ENCODE measurements at regions not wholly inside any gene's neighbourhood (a gene's known extent, or its start where the extent isn't known, plus 50 kb on each side); places are given as distances from the start of the nearest gene placed in this dataset.

DNA sequence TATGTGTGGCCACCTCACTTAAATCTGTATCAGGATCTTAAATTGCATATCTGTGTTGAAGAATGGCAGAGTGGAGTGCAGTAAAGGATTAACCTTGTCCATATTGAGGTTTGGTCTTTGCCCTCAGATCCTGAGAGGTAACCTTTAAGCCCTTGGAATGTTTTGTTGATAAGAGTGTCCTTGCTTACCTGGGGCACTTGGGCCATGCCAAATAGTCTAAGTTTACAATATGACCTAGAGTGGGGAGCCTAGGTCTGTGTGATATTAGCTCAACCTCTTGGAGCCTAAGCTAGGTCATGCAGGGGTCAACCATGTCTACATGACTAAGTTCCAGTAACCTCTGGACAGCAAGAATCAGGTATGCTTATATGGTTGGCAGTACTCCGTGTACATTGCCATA lies 792.5 kb downstream of the DIAPH3 start:
- TF ChIP-seq ESRRG (CRISPR knock-in tag; IDR thresholded peaks at IDR 0.05) (no peak), ZFP30 (CRISPR knock-in tag; IDR thresholded peaks at IDR 0.05) (no peak), ZNF70 (CRISPR knock-in tag; IDR thresholded peaks at IDR 0.05) (no peak), ZC3H10 (CRISPR knock-in tag; IDR thresholded peaks at IDR 0.05) (no peak), PATZ1 (CRISPR knock-in tag; IDR thresholded peaks at IDR 0.05; ENCODE audit: borderline replicate concordance) (no peak), PPARA (CRISPR knock-in tag; IDR thresholded peaks at IDR 0.05; ENCODE audit: borderline replicate concordance) (no peak), ARNTL (CRISPR knock-in tag; IDR thresholded peaks at IDR 0.05; ENCODE audit: borderline replicate concordance, low read depth) (no peak), CSDC2 (CRISPR knock-in tag; IDR thresholded peaks at IDR 0.05) (no peak), RARB (CRISPR knock-in tag; IDR thresholded peaks at IDR 0.05) (no peak), ZNF8 (CRISPR knock-in tag; IDR thresholded peaks at IDR 0.05) (no peak), OSR1 (CRISPR knock-in tag; IDR thresholded peaks at IDR 0.05) (no peak), BACH2 (CRISPR knock-in tag; IDR thresholded peaks at IDR 0.05; ENCODE audit: borderline replicate concordance) (no peak), GLIS3 (CRISPR knock-in tag; IDR thresholded peaks at IDR 0.05) (no peak), ZFP3 (CRISPR knock-in tag; IDR thresholded peaks at IDR 0.05) (no peak)
- TF ChIP-seq, protein P1, sequence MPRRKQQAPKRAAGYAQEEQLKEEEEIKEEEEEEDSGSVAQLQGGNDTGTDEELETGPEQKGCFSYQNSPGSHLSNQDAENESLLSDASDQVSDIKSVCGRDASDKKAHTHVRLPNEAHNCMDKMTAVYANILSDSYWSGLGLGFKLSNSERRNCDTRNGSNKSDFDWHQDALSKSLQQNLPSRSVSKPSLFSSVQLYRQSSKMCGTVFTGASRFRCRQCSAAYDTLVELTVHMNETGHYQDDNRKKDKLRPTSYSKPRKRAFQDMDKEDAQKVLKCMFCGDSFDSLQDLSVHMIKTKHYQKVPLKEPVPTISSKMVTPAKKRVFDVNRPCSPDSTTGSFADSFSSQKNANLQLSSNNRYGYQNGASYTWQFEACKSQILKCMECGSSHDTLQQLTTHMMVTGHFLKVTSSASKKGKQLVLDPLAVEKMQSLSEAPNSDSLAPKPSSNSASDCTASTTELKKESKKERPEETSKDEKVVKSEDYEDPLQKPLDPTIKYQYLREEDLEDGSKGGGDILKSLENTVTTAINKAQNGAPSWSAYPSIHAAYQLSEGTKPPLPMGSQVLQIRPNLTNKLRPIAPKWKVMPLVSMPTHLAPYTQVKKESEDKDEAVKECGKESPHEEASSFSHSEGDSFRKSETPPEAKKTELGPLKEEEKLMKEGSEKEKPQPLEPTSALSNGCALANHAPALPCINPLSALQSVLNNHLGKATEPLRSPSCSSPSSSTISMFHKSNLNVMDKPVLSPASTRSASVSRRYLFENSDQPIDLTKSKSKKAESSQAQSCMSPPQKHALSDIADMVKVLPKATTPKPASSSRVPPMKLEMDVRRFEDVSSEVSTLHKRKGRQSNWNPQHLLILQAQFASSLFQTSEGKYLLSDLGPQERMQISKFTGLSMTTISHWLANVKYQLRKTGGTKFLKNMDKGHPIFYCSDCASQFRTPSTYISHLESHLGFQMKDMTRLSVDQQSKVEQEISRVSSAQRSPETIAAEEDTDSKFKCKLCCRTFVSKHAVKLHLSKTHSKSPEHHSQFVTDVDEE (CRISPR knock-in tag; IDR thresholded peaks at IDR 0.05): no peak
- TF ChIP-seq, protein P2, sequence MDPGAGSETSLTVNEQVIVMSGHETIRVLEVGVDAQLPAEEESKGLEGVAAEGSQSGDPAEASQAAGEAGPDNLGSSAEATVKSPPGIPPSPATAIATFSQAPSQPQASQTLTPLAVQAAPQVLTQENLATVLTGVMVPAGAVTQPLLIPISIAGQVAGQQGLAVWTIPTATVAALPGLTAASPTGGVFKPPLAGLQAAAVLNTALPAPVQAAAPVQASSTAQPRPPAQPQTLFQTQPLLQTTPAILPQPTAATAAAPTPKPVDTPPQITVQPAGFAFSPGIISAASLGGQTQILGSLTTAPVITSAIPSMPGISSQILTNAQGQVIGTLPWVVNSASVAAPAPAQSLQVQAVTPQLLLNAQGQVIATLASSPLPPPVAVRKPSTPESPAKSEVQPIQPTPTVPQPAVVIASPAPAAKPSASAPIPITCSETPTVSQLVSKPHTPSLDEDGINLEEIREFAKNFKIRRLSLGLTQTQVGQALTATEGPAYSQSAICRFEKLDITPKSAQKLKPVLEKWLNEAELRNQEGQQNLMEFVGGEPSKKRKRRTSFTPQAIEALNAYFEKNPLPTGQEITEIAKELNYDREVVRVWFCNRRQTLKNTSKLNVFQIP (CRISPR knock-in tag; IDR thresholded peaks at IDR 0.05; ENCODE audit: borderline replicate concordance, low read depth): no peak
- TF ChIP-seq, protein P3, sequence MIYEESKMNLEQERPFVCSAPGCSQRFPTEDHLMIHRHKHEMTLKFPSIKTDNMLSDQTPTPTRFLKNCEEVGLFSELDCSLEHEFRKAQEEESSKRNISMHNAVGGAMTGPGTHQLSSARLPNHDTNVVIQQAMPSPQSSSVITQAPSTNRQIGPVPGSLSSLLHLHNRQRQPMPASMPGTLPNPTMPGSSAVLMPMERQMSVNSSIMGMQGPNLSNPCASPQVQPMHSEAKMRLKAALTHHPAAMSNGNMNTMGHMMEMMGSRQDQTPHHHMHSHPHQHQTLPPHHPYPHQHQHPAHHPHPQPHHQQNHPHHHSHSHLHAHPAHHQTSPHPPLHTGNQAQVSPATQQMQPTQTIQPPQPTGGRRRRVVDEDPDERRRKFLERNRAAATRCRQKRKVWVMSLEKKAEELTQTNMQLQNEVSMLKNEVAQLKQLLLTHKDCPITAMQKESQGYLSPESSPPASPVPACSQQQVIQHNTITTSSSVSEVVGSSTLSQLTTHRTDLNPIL (CRISPR knock-in tag; IDR thresholded peaks at IDR 0.05; ENCODE audit: low read depth): no peak
- no peak for ATAC-seq

- no peak for ATAC-seq
- TF ChIP-seq SNAI2 (CRISPR knock-in tag; IDR thresholded peaks at IDR 0.05) (no peak), ESRRG (CRISPR knock-in tag; IDR thresholded peaks at IDR 0.05) (no peak), ZFP30 (CRISPR knock-in tag; IDR thresholded peaks at IDR 0.05) (no peak), ZNF70 (CRISPR knock-in tag; IDR thresholded peaks at IDR 0.05) (no peak), GLIS3 (CRISPR knock-in tag; IDR thresholded peaks at IDR 0.05) (no peak)
- TF ChIP-seq, protein P3 (CRISPR knock-in tag; IDR thresholded peaks at IDR 0.05; ENCODE audit: low read depth): no peak
These were observed 790.4 kb downstream of the DIAPH3 start for GRCh38 chr13:59373341-59373740.

- TF ChIP-seq ZFP30 (CRISPR knock-in tag; IDR thresholded peaks at IDR 0.05): no peak
- TF ChIP-seq ZC3H10 (CRISPR knock-in tag; IDR thresholded peaks at IDR 0.05): no peak
- no peak for TF ChIP-seq TCF4 (CRISPR knock-in tag; IDR thresholded peaks at IDR 0.05; ENCODE audit: borderline replicate concordance)
- TF ChIP-seq SNAI2 (CRISPR knock-in tag; IDR thresholded peaks at IDR 0.05): no peak
- TF ChIP-seq ZNF8 (CRISPR knock-in tag; IDR thresholded peaks at IDR 0.05): no peak
- no peak for TF ChIP-seq ZNF565 (CRISPR knock-in tag; conservative IDR thresholded peaks at IDR 0.05; ENCODE audit: low read depth)
- no peak for TF ChIP-seq BACH2 (CRISPR knock-in tag; IDR thresholded peaks at IDR 0.05; ENCODE audit: borderline replicate concordance)
- TF ChIP-seq, protein P2 (CRISPR knock-in tag; IDR thresholded peaks at IDR 0.05; ENCODE audit: borderline replicate concordance, low read depth): no peak
- TF ChIP-seq ZNF70 (CRISPR knock-in tag; IDR thresholded peaks at IDR 0.05): no peak
- no peak for TF ChIP-seq OSR1 (CRISPR knock-in tag; IDR thresholded peaks at IDR 0.05)
- TF ChIP-seq ARNTL (CRISPR knock-in tag; IDR thresholded peaks at IDR 0.05; ENCODE audit: borderline replicate concordance, low read depth): no peak
- no peak for TF ChIP-seq ESRRG (CRISPR knock-in tag; IDR thresholded peaks at IDR 0.05)
- TF ChIP-seq CSDC2 (CRISPR knock-in tag; IDR thresholded peaks at IDR 0.05): no peak
These were observed 789.0 kb downstream of the DIAPH3 start for GRCh38 chr13:59374691-59375090.

More at GRCh38 chr13:59374691-59375090, 789.0 kb downstream of the DIAPH3 start:
- ATAC-seq: no peak

Measured in SK-N-SH treated with all-trans-retinoic acid at 6 μM for 48 hours (cell line).